ENCODE measurements at regions not wholly inside any gene's neighbourhood (a gene's known extent, or its start where the extent isn't known, plus 50 kb on each side); places are given as distances from the start of the nearest gene placed in this dataset.

GRCh38 chr16:7077636-7078035, 255.0 kb upstream of the RBFOX1 start:
- H3K36me3 ChIP-seq, result no peaks in the 10 kb centered on the region
- H3K27me3 ChIP-seq (replicated peaks; ENCODE audit: insufficient read depth), result no peaks in the 10 kb centered on the region
- no peaks in the 10 kb centered on the region for H3K9me3 ChIP-seq
- no peak for TF ChIP-seq CTCF (IDR thresholded peaks at IDR 0.05)
- H3K27ac ChIP-seq, result no peak overlapping the region
- ATAC-seq (ENCODE audit: insufficient number of reproducible peaks, low FRiP score, low read depth), result no peak
- H3K4me1 ChIP-seq (ENCODE audit: control insufficient read depth in 1 of 2, low read depth in 2 of 2), result no peaks in the 10 kb centered on the region
- no peak overlapping the region for H3K4me3 ChIP-seq
- DNase-seq (ENCODE audit: low spot score), result no peak

- Histone ChIP-seq H3K27ac (no peak overlapping the region), H3K27me3 (replicated peaks; ENCODE audit: insufficient read depth) (no peaks in the 10 kb centered on the region), H3K4me1 (ENCODE audit: control insufficient read depth in 1 of 2, low read depth in 2 of 2) (no peaks in the 10 kb centered on the region), H3K36me3 (no peaks in the 10 kb centered on the region), H3K9me3 (no peaks in the 10 kb centered on the region), H3K4me3 (no peak overlapping the region)
- no peak for TF ChIP-seq CTCF (IDR thresholded peaks at IDR 0.05)
- no peak for DNase-seq (ENCODE audit: low spot score)
- ATAC-seq (ENCODE audit: insufficient number of reproducible peaks, low FRiP score, low read depth), result no peak
Observed at GRCh38 chr16:7074715-7075114, 257.9 kb upstream of the RBFOX1 start.

- H3K4me1 ChIP-seq (ENCODE audit: control insufficient read depth in 1 of 2, low read depth in 2 of 2), result no peaks in the 10 kb centered on the region
- no peak for ATAC-seq (ENCODE audit: insufficient number of reproducible peaks, low FRiP score, low read depth)
- no peak overlapping the region for H3K27ac ChIP-seq
- no peak for TF ChIP-seq CTCF (IDR thresholded peaks at IDR 0.05)
- H3K4me3 ChIP-seq, result no peak overlapping the region
- no peaks in the 10 kb centered on the region for H3K27me3 ChIP-seq (replicated peaks; ENCODE audit: insufficient read depth)
- DNase-seq (ENCODE audit: low spot score), result no peak
- H3K36me3 ChIP-seq, result no peaks in the 10 kb centered on the region
- no peaks in the 10 kb centered on the region for H3K9me3 ChIP-seq
Observed at GRCh38 chr16:7057458-7057857, 275.2 kb upstream of the RBFOX1 start.

- no peaks in the 10 kb centered on the region for H3K4me1 ChIP-seq (ENCODE audit: control insufficient read depth in 1 of 2, low read depth in 2 of 2)
- no peak overlapping the region for H3K27ac ChIP-seq
- no peak overlapping the region for H3K4me3 ChIP-seq
- H3K36me3 ChIP-seq, result no peaks in the 10 kb centered on the region
- ATAC-seq (ENCODE audit: insufficient number of reproducible peaks, low FRiP score, low read depth) (no peak), DNase-seq (ENCODE audit: low spot score) (no peak)
- no peaks in the 10 kb centered on the region for H3K27me3 ChIP-seq (replicated peaks; ENCODE audit: insufficient read depth)
- TF ChIP-seq CTCF (IDR thresholded peaks at IDR 0.05), result no peak
- H3K9me3 ChIP-seq, result no peaks in the 10 kb centered on the region
Observed at GRCh38 chr16:7055443-7055842, 277.2 kb upstream of the RBFOX1 start.

- Histone ChIP-seq H3K27me3 (replicated peaks; ENCODE audit: insufficient read depth) (no peaks in the 10 kb centered on the region), H3K4me3 (no peak overlapping the region), H3K27ac (no peak overlapping the region), H3K4me1 (ENCODE audit: control insufficient read depth in 1 of 2, low read depth in 2 of 2) (no peaks in the 10 kb centered on the region), H3K9me3 (no peaks in the 10 kb centered on the region), H3K36me3 (no peaks in the 10 kb centered on the region)
- DNase-seq (ENCODE audit: low spot score) (no peak), ATAC-seq (ENCODE audit: insufficient number of reproducible peaks, low FRiP score, low read depth) (no peak)
- no peak for TF ChIP-seq CTCF (IDR thresholded peaks at IDR 0.05)
Observed at GRCh38 chr16:7051591-7052349, 280.9 kb upstream of the RBFOX1 start.

Data from thoracic aorta (tissue), 2 donors.